B cell (primary cell): ENCODE measurements at regions not wholly inside any gene's neighbourhood (a gene's known extent, or its start where the extent isn't known, plus 50 kb on each side); places are given as distances from the start of the nearest gene placed in this dataset.

Experiments
- ATAC-seq: fragments of 200-7000 bp; cut with Tn5 transposase; one replicate; pipeline ENCODE4 v1.10.0; 2021; ENCODE audit warnings: low read depth, mild to moderate bottlenecking, moderate number of reproducible peaks, moderate library complexity
- CTCF ChIA-PET: fragments of 350-600 bp; sonication (Branson Sonifier 250); formaldehyde crosslinking; loops from one replicate; lab custom pipeline; 2021; ENCODE audit warnings: antibody characterized with exemption, inconsistent platforms; lab: Charles Lee
- POLR2A ChIA-PET: fragments of 350-600 bp; sonication (Branson Sonifier 250); formaldehyde crosslinking; loops from one replicate; lab custom pipeline; 2021; ENCODE audit warnings: antibody characterized with exemption; lab: Charles Lee
- DNase-seq: peaks from one replicate; pipeline ENCODE4 v3.0.0; 2013
- H2AFZ ChIP-seq: 2 replicates; pipeline ENCODE4 v1.6.1; 2012; ENCODE audit warnings: mild to moderate bottlenecking, low read depth, low read length; ENCODE audit not compliant: insufficient read depth, poor library complexity, severe bottlenecking
- H3K27ac ChIP-seq, 2 donors: 1 replicate in 1 of 2; 2 replicates in 1 of 2; pipeline ENCODE4 v1.5.1; 2012 to 2013; ENCODE audit warnings: low read length in 2 of 2, mild to moderate bottlenecking in 2 of 2, moderate library complexity in 1 of 2
- H3K27me3 ChIP-seq, 4 experiments: fragments of 200-600 bp in 1 of 4; sonication (generic) in 1 of 4; replicated peaks in 1 of 4; 1 replicate in 2 of 4; 2 replicates in 2 of 4; pipeline versions ENCODE4 v1.6.1 to v1.7.0; 2013 to 2016; ENCODE audit warnings: low read length in 3 of 4, mild to moderate bottlenecking in 2 of 4, mixed read lengths in 1 of 4, moderate library complexity in 1 of 4; ENCODE audit not compliant: insufficient read depth in 4 of 4, control insufficient read depth in 3 of 4; ENCODE audit errors: control extremely low read depth in 1 of 4
- H3K36me3 ChIP-seq, 2 experiments: replicated peaks in 1 of 2; 1 replicate in 1 of 2; 2 replicates in 1 of 2; pipeline versions ENCODE4 v1.6.1 to v1.7.1; 2013; ENCODE audit warnings: low read length in 1 of 2; ENCODE audit not compliant: insufficient read depth in 2 of 2, control insufficient read depth in 1 of 2; ENCODE audit errors: control extremely low read depth in 1 of 2, extremely low read depth in 1 of 2
- H3K4me1 ChIP-seq, 2 donors: fragments of 200-600 bp in 1 of 2; sonication (generic) in 1 of 2; 1 replicate in 1 of 2; 2 replicates in 1 of 2; pipeline versions ENCODE4 v1.5.1 to v1.6.1; 2013 to 2017; ENCODE audit warnings: low read length in 2 of 2; ENCODE audit not compliant: control insufficient read depth in 2 of 2, insufficient read depth in 2 of 2
- H3K4me2 ChIP-seq: replicated peaks from 2 replicates; pipeline ENCODE3; 2012; ENCODE audit warnings: mild to moderate bottlenecking, low read depth, low read length; ENCODE audit not compliant: poor library complexity, severe bottlenecking
- H3K4me3 ChIP-seq, 5 experiments: fragments of 200-600 bp in 1 of 5; sonication (generic) in 1 of 5; 1 replicate in 3 of 5; 2 replicates in 2 of 5; pipeline versions ENCODE4 v1.5.1 to v1.7.0; 2011 to 2016; ENCODE audit warnings: low read length in 4 of 5, mild to moderate bottlenecking in 4 of 5, low read depth in 2 of 5, control low read depth in 1 of 5, moderate library complexity in 1 of 5; ENCODE audit not compliant: insufficient read depth in 1 of 5; ENCODE audit errors: control extremely low read depth in 1 of 5, extremely low read depth in 1 of 5
- H3K79me2 ChIP-seq: fragments of 200-600 bp; sonication (generic); one replicate; pipeline ENCODE4 v1.6.0; 2016; ENCODE audit warnings: low read length; ENCODE audit not compliant: control insufficient read depth, insufficient read depth
- H3K9ac ChIP-seq: fragments of 200-600 bp; sonication (generic); 2 replicates; pipeline ENCODE4 v1.6.1; 2017; ENCODE audit warnings: mild to moderate bottlenecking, low read length, moderate library complexity
- H3K9me3 ChIP-seq, 3 donors: one replicate each; pipeline versions ENCODE4 v1.6.1 to v1.7.1; 2013; ENCODE audit warnings: low read length in 2 of 3; ENCODE audit not compliant: control insufficient read depth in 2 of 3, insufficient read depth in 1 of 3; ENCODE audit errors: control extremely low read depth in 1 of 3
- H4K20me1 ChIP-seq: 2 replicates; pipeline ENCODE4 v1.6.0; 2012; ENCODE audit warnings: mild to moderate bottlenecking, low read length; ENCODE audit not compliant: insufficient read depth, control insufficient read depth, poor library complexity, severe bottlenecking
- H3K27ac Mint-ChIP-seq: one replicate; pipeline ENCODE4 v1.8.0; 2021; ENCODE audit warnings: mixed read lengths
- H3K27me3 Mint-ChIP-seq: one replicate; pipeline ENCODE4 v1.8.0; 2021; ENCODE audit warnings: mixed read lengths
- H3K4me1 Mint-ChIP-seq: one replicate; pipeline ENCODE4 v1.8.0; 2021; ENCODE audit warnings: mixed read lengths
- H3K4me3 Mint-ChIP-seq: one replicate; pipeline ENCODE4 v1.8.0; 2021; ENCODE audit warnings: mixed read lengths
- H3K9me3 Mint-ChIP-seq: one replicate; pipeline ENCODE4 v1.8.0; 2022; ENCODE audit warnings: mixed read lengths; ENCODE audit not compliant: insufficient read depth
- CTCF ChIP-seq: fragments of 200-600 bp; IDR thresholded peaks from one replicate; pipeline ENCODE4 v1.8.0; 2022; ENCODE audit warnings: antibody characterized with exemption, mild to moderate bottlenecking
- EZH2 ChIP-seq: IDR thresholded peaks from 2 replicates; pipeline ENCODE4 v1.6.1; 2012; ENCODE audit warnings: borderline replicate concordance, low read depth, mild to moderate bottlenecking, moderate library complexity, low read length; ENCODE audit not compliant: insufficient read depth, poor library complexity, severe bottlenecking
- WGBS: methylation state at CpG from one replicate; pipeline ENCODE4 v1.1.5; 2013; ENCODE audit warnings: missing lambda C conversion rate; ENCODE audit not compliant: insufficient coverage; 5-methylcytosine and 5-hydroxymethylcytosine counted together
- intact Hi-C: fragments of 100-400 bp; cut with micrococcal nuclease; formaldehyde crosslinking; loops from one replicate; pipeline ENCODE4 v1.10.0; 2022

- Mint-ChIP-seq H3K27ac (no peak overlapping the region), H3K27me3 (no peaks in the 10 kb centered on the region), H3K4me1 (no peaks in the 10 kb centered on the region), H3K9me3 (no peaks in the 10 kb centered on the region), H3K4me3 (no peak overlapping the region)
- H3K4me3 ChIP-seq, result no peak overlapping the region
- no peaks in the 10 kb centered on the region for H3K27me3 ChIP-seq
- no CpG with 5 or more reads among the region's 2 CpGs for WGBS
- intact Hi-C loops, result no loop called here
- no peak overlapping the region for H3K9ac ChIP-seq
- CTCF ChIA-PET, result no interaction called here
- no peaks in the 10 kb centered on the region for H4K20me1 ChIP-seq
- ATAC-seq, result no peak
- TF ChIP-seq CTCF (no peak), EZH2 (no peak)
- POLR2A ChIA-PET, result no interaction called here
- DNase-seq, result no peak
- H3K36me3 ChIP-seq, result no peaks in the 10 kb centered on the region
- H3K4me1 ChIP-seq, result no peaks in the 10 kb centered on the region
- H2AFZ ChIP-seq, result no peak overlapping the region
- no peaks in the 10 kb centered on the region for H3K79me2 ChIP-seq
- no peak overlapping the region for H3K4me2 ChIP-seq
- no peaks in the 10 kb centered on the region for H3K9me3 ChIP-seq
- H3K27ac ChIP-seq, result no peak overlapping the region
Measured at GRCh38 chr3:161682715-161683114, 186.1 kb downstream of the OTOL1 start.

- H4K20me1 ChIP-seq, result no peaks in the 10 kb centered on the region
- no peaks in the 10 kb centered on the region for H3K27me3 ChIP-seq
- Mint-ChIP-seq H3K4me1 (no peaks in the 10 kb centered on the region), H3K27ac (no peak overlapping the region), H3K4me3 (no peak overlapping the region), H3K9me3 (peaks cover 3% of the 10 kb centered on the region), H3K27me3 (no peaks in the 10 kb centered on the region)
- no peak overlapping the region for H3K27ac ChIP-seq
- H3K9me3 ChIP-seq, result no peaks in the 10 kb centered on the region
- no peak for ATAC-seq
- TF ChIP-seq CTCF (no peak), EZH2 (no peak)
- no peak overlapping the region for H2AFZ ChIP-seq
- no peak for DNase-seq
- WGBS, result no CpG with 5 or more reads among the region's 5 CpGs
- POLR2A ChIA-PET, result no interaction called here
- H3K4me1 ChIP-seq, result no peaks in the 10 kb centered on the region
- no peaks in the 10 kb centered on the region for H3K36me3 ChIP-seq
- intact Hi-C loops, result no loop called here
- CTCF ChIA-PET, result no interaction called here
- H3K4me3 ChIP-seq, result no peak overlapping the region
- no peak overlapping the region for H3K4me2 ChIP-seq
- no peak overlapping the region for H3K9ac ChIP-seq
- H3K79me2 ChIP-seq, result no peaks in the 10 kb centered on the region
Measured at GRCh38 chr3:161689584-161690298, 193.1 kb downstream of the OTOL1 start.
